HG03521 (cell line): ENCODE measurements at regions not wholly inside any gene's neighbourhood (a gene's known extent, or its start where the extent isn't known, plus 50 kb on each side); places are given as distances from the start of the nearest gene placed in this dataset.
"Not testable (repeated sequence)": the region's sequence is repeated elsewhere in the genome, so short reads cannot be mapped to it uniquely, and the experiment has no call there.

Experiments
- ATAC-seq: cut with Tn5 transposase; IDR thresholded peaks from one replicate; pipeline ENCODE4 v1.9.1; 2021; ENCODE audit warnings: mild to moderate bottlenecking, moderate library complexity; ENCODE audit not compliant: unreplicated experiment

DNA sequence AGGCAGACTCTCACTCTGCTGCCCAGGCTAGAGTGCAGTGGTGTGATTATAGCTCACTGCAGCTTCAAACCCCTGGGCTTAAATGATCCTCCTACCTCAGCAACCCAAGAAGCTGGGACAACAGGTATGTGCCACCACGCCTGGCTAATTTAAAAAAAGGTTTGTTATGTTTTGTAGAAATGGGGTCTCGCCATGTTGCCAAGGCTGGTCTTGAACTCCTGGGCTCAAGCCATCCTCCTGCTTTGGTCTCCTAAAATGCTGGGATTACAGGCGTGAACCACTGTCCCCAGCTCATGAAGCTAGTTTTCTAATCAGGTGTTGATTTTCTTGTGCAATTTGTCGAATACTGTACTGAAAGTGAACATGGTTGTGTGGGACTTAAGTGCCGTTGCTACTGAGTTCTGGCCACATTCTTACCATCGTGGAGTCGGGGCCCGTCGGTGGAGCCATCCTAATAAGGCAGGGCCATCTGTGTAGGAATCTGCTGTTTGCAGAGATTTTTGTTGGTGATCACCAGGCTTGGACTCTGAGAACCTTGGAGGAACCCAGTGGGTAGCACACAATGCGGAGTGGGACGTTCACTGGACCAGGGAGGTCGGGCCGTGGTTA is 193.2 kb downstream of the GOLGA6L6 start:
- ATAC-seq, result no peak

DNA sequence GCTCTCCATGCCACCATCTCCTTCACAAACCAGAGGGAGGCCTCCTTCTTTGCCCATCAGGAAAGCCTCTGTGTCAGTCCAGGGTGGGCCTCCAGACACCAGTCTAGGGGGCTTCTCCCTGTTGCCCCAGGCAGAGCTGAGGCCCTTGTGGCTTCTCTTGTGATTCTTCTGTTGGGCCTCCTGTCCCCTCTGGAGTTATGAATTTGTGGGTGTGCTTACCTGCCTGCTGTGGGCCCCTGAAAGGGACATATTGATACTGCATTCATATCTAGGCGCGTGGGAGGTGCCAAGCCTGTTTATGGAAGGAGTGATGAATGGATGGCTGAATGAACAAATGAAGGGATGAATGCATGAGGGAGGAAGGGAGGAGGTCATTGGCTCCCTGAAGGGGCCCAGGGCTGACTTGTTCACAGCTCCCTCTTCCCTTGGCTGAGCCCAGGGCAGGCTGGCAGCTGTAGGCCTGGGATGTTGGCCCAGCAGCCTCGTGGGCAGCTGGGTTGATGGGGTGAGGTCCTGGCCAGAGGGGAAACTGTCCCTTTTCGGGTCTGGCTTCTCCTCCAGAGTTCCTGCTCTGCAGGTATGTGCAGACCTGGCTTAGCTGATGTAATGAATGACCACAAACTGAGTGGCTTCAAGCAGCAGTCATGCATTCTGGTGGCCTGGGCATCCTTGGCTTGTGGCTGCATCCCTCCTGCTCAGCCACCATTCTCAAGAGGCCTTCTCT is 195.4 kb downstream of the GOLGA6L6 start:
- no peak for ATAC-seq

DNA sequence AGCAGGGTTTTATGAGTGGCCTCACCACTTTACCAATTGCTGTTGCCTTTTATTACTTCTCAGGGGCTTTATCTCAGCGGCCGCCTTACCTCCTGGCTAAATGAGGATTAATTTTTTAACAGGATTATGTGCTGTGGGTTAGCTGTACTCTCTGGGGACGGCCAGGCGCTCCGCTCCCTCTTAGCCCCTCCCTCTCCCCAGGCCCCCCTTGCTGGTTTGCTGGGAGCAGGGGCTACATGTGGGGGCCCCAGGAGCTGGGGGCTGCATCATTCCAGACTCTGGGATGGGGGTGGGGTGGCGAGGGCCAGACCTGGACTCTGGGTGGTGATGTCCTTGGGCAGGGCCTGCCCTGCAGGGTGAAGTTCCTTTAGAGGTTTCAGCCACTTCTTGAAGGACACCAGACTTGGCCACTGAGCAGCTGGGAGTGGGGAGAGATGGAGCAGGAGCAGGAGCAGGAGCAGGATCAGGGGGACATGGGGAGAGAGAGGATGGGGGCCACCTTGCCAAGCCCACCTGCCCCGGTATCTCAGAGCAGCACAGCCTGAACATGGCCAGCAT is 196.1 kb downstream of the GOLGA6L6 start:
- no peak for ATAC-seq

DNA sequence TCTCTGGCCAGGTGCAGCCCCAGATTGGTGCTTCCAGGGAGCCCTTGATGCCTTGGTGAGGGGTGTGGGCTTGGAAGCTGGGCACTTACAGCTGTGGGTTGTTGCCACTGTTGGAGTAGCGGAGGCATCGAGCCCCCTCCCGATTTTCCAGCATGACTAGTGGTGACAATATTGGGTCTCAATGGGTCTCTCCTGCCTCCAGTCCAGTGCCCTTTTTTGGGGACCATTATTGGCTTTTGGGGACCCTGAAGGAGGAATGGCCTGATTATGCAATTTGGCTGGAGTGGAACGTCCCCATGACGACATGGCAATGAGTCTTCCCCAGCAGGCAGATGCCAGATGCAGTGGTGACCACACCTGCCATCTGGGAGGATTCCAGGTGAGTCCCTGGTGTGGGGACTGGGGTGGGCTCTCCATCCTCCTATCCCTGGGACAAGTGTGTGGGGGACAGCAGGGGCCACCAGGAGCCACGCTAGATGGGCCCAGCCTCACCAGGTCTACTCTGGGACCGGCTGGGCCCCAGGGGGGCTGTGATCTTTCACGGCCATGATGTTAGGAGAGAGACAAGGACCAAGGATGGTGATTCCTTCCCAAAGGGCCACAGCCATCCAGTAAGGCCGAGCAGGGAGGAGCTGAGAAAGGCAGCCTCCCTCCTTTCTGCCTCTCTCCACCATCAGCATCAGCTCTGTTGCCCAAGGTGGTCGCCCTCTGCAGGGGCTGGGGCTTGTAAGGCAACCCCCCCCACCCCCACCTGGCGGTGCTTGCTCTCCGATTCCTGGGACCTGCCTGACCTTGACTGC is 196.8 kb downstream of the GOLGA6L6 start:
- ATAC-seq, result no peak

DNA sequence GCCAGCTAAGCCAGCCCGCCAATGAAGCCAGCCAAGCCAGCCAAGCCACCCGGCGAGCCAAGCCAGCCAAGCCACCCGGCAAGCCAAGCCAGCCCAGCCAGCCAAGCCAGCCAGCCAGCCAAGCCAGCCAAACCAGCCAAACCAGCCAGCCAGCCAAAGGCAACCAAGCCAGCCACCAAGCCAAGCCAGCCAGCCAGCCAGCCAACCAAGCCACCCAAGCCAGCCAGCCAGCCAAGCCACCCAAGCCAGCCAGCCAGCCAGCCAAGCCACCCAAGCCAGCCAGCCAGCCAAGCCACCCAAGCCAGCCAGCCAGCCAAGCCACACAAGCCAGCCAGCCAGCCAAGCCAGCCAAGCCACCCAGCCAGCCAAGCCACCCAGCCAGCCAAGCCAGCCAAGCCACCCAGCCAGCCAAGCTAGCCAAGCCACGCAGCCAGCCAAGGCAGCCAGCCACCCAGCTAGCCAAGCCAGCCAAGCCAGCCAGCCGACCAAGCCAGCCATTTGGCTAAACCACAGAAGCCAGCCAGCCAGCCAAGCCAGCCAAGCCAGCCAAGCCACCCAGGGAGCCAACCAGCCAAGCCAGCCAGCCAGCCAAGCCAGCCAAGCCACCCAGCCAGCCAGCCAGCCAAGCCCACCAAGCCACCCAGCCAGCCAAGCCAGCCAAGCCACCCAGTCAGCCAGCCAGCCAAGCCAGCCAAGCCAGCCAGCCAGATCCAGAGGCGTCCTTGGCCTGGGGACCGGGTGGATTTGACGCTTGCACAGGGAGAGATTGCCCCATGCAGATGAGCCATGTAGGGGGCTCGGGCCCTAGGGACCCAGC is 198.0 kb downstream of the GOLGA6L6 start:
- ATAC-seq, result not testable (repeated sequence)

DNA sequence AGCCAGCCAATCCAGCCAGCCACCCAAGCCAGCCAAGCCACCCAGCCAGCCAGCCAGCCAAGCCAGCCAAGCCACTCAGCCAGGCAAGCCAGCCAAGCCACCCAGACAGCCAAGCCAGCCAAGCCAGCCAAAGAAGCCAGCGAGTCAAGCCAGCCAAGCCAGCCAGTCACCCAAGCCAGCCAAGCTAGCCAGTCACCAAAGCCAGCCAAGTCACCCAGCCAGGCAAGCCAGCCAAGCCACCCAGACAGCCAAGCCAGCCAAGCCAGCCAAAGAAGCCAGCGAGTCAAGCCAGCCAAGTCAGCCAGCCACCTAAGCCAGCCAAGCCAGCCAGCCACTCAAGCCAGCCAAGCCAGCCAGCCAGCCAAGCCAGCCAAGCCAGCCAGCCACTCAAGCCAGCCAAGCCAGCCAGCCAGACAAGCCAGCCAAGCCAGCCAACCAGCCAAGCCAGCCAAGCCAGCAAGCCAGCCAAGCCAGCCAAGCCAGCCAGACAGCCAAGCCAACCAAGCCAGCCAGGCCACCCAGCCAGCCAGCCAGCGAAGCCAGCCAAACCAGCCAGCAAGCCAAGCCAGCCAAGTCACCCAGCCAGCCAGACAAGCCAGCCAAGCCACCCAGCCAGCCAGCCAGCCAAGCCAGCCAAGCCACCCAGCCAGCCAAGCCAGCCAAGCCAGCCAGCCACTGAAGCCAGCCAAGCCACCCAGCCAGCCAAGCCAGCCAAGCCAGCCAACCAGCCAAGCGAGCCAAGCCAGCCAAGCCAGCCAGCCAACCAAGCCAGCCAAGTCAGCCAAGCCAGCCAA is 198.8 kb downstream of the GOLGA6L6 start:
- not testable (repeated sequence) for ATAC-seq

DNA sequence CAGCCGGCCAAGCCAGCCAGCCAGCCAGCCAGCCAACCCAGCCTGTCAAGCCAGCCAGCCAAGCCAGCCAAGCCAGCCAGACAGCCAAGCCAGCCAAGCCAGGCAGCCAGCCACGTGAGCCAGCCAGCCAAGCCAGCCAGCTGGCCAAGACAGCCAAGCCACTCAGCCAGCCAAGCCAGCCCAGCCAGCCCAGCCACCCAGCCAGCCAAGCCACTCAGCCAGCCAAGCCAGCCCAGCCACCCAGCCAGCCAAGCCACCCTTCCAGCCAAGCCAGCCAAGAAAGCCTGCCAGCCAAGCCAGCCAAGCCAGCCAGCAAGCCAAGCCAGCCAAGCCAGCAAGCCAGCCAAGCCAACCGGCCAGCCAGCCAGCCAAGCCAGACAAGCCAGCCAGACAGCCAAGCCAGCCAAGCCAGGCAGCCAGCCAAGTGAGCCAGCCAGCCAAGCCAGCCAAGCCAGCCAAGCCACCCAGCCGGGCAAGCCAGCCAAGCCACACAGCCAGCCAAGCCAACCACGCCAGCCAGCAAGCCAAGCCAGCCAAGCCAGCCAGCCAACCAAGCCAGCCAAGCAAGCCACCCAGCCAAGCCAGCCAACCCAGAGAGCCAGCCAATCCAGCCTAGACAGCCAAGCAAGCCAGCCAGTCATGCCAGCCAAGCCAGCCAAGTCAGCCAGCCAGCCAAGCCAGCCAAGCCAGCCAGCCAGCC is 199.5 kb downstream of the GOLGA6L6 start:
- ATAC-seq, result no peak

DNA sequence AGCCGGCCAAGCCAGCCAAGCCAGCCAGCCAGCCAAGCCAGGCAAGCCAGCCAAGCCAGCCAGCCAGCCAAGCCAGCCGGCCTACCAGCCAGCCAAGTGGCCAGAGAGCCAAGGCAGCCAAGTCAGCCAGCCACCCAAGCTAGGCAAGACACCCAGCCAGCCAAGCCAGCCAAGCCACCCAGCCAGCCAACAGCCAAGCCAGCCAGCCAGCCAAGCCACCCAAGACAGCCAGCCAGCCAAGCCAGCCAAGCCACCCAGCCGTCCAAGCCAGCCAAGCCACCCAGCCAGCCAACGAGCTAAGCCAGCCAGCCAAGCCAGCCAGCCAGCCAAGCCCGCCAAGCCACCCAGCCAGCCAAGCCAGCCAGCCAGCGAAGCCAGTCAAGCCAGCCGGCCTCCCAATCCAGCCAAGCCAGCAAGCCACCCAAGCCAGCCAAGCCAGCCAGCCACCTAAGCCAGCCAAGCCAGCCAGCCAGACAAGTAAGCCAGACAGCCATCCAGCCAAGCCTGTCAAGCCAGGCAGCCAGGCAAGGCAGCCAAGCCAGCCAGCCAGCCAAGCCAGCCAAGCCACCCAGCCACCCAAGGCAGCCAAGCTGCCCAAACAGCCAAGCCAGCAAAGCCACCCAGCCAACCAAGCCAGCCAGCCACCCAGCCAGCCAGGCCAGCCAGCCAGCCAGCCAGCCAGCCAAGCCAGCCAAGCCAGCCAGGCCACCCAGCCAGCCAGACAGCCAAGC is 200.5 kb downstream of the GOLGA6L6 start:
- no peak for ATAC-seq

DNA sequence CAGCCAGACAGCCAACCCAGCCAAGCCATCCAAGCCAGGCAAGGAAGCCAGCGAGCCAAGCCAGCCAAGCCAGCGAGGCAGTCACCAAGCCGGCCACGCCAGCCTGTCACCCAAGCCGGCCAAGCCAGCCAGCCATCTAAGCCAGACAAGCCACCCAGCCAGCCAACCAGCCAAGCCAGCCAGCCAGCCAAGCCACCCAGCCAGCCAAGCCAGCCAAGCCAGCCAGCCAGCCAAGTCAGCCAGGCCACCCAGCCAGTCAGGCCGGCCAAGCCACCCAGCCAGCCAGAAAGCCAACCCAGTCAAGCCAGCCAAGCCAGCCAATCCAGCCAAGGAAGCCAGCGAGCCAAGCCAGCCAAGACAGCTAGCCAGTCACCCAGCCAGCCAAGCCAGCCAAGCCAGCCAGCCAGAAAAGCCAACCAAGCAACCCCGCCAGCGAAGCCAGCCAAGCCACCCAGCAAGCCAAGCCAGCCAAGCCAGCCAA is 201.2 kb downstream of the GOLGA6L6 start:
- no peak for ATAC-seq

DNA sequence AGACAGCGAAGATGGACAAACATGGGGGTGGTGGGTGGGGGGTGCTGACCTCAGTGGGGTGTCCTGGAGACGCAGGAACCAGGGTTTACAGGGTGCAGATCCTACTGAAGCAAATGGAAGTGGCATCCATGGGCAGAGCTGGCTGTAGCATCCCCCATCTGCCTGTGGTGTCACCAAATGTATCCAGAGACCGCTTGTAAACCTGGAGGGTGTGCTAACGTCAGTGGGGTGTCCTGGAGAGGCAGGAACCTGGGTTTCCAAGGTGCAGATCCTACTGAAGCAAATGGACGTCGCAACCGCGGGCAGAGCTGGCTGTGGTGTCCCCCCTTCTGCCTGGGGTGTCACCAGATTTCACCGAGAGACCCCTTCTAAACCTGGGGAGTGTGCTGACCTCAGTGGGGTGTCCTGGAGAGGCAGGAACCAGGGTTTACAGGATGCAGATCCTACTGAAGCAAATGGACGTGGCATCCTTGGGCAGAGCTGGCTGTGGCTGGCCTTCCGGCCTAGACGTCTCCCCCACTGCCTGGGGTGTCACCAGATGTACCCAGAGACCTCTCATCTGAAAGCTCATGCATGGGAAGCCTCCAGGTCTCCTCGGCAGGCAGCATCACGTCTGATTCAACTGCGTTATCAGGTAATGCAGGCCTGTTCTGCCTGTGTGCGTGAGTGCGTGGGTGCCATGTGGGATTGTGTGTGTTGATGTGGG is 202.4 kb downstream of the GOLGA6L6 start:
- ATAC-seq, result not testable (repeated sequence)

DNA sequence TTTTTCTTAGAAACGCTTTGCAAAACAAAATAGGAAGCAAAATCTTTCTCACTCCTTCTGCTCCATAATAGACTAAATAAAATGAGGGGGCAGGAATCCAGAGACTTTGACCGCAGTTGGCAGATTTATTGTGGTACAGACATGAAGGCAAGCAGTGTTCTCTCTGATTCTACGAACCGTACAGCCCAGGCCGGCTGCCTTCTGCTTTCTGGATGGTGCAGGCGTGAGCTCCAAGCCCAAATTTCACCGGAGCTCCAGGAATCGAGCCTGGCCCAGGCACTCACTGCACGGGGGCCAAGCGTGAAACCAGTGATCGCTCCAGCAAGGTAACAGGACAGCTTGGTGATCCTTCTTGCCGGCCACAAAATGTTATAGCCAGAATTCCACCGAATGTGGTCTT is 202.9 kb downstream of the GOLGA6L6 start:
- not testable (repeated sequence) for ATAC-seq

DNA sequence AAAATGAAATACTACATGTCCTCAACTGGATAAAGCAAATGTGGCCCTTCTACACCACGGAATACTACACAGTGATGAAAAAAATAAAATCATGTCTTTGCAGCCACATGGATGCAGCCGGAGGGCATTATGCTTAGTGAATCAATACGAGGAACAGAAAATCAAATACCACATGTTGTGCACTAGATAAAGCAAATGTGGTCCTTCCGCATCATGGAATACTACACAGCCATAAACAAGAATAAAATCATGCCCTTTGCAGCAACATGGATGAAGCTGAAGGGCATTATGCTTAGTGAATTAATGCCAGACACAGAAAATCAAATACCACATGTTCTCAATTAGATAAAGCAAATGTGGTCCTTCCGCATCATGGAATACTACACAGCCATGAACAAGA is 204.4 kb downstream of the GOLGA6L6 start:
- ATAC-seq, result not testable (repeated sequence)

DNA sequence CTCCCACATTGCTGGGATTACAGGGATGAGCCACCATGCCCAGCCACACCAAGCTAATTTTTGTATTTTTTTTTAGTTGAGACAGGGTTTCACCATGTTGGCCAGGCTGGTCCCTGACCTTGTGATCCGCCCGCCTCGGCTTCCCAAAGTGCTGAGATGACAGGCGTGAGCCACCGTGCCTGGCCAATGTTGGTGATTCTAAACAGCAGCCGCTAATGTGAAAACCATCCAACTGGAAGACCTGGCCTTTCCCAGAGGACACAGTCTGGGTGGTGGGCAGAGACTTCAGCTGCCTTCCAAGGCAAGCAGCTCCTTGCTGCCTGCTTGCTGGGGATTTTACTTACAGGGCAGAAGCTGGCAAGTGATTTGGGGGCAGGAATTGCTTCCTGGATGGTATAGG is 207.1 kb downstream of the GOLGA6L6 start:
- ATAC-seq, result not testable (repeated sequence)

DNA sequence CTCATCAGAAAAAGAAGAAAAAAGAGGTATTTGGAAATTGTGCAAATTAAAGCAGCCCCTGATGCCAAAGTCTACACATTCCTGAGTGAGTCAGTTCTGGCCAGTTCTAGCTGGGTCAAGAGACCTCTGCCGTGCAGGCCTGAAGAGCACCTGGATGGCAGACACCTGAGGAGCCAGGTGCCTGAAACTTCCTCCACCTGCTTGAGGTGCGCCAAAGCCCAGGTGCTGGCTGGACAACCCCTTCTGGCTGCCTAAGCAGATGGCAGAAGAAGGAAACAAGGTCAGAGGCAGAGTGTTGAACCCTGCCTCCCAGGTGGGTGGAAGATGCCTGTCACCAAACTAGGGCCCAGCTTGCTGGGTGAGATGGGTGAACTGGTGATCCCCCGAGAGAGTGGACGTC is 215.8 kb downstream of the GOLGA6L6 start:
- ATAC-seq, result not testable (repeated sequence)

DNA sequence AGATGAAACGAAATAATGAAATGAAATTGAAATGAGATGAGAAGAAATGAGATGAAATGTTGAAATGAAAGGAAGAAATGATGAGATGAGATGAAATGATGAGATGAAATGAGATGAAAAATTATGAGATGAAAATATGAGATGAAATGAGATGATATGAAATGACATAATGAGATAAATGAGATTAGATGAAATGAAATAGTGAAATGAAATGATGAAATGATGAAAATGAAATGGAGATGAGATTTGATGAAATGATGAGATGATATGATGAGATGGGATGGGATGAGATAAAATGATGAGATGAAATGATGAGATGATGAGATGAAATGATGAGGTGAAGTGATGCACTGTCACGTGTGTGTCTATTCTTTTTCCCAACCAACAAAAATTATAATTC is 224.5 kb downstream of the GOLGA6L6 start:
- not testable (repeated sequence) for ATAC-seq

DNA sequence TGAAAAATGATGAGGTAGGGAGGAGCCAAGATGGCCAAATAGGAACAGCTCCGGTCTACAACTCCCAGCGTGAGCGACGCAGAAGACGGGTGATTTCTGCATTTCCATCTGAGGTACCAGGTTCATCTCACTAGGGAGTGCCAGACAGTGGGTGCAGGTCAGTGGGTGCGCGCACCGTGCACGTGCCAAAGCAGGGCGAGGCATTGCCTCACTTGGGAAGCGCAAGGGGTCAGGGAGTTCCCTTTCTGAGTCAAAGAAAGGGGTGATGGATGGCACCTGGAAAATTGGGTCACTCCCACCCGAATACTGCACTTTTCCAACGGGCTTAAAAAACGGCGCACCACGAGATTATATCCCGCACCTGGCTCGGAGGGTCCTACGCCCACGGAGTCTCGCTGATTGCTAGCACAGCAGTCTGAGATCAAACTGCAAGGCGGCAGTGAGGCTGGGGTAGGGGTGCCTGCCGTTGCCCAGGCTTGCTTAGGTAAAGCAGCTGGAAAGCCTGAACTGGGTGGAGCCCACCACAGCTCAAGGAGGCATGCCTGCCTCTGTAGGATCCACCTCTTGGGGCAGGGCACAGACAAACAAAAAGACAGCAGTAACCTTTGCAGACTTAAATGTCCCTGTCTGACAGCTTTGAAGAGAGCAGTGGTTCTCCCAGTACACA is 230.5 kb downstream of the GOLGA6L6 start:
- not testable (repeated sequence) for ATAC-seq

DNA sequence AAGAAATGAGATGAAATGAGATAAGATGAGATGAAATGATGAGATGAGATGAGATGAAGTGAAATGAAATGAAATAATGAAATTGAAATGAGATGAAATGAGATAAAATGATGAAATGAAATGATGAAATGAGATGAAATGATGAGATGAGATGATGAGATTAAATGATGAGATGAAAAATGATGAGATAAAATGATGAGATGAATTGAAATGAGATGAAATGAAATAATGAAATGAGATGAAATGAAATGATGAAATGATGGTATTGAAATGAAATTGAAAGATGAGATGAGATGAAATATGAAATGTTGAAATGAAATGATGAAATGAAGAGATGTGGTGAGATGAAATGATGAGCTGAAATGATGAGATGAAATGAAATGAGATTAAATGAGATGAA is 231.0 kb downstream of the GOLGA6L6 start:
- ATAC-seq, result no peak
